Activated CD4-positive, alpha-beta T cell treated with anti-CD3 and anti-CD28 coated beads, Interleukin-2, amount 10 ng/mL, durations not matched to agents 24 days and 14 days (primary cell): ENCODE measurements at regions not wholly inside any gene's neighbourhood (a gene's known extent, or its start where the extent isn't known, plus 50 kb on each side); places are given as distances from the start of the nearest gene placed in this dataset.

Source experiments
- DNase-seq: peaks from one replicate; pipeline ENCODE4 v3.0.0; 2022
- H3K27ac Mint-ChIP-seq: one replicate; pipeline ENCODE4 v1.8.0; 2022; ENCODE audit warnings: mild to moderate bottlenecking, mixed read lengths
- H3K27me3 Mint-ChIP-seq: one replicate; pipeline ENCODE4 v1.8.0; 2022; ENCODE audit warnings: mixed read lengths
- H3K36me3 Mint-ChIP-seq: one replicate; pipeline ENCODE4 v1.8.0; 2022; ENCODE audit warnings: low read depth, mild to moderate bottlenecking, mixed read lengths
- H3K4me1 Mint-ChIP-seq: one replicate; pipeline ENCODE4 v1.8.0; 2021; ENCODE audit warnings: mixed read lengths
- H3K4me3 Mint-ChIP-seq: one replicate; pipeline ENCODE4 v1.8.0; 2022; ENCODE audit warnings: mild to moderate bottlenecking, moderate library complexity, mixed read lengths
- H3K9me3 Mint-ChIP-seq: one replicate; pipeline ENCODE4 v1.8.0; 2021; ENCODE audit warnings: mixed read lengths
- intact Hi-C: fragments of 100-400 bp; cut with micrococcal nuclease; formaldehyde crosslinking; loops from one replicate; pipeline ENCODE4 v1.15.1; 2023

DNA sequence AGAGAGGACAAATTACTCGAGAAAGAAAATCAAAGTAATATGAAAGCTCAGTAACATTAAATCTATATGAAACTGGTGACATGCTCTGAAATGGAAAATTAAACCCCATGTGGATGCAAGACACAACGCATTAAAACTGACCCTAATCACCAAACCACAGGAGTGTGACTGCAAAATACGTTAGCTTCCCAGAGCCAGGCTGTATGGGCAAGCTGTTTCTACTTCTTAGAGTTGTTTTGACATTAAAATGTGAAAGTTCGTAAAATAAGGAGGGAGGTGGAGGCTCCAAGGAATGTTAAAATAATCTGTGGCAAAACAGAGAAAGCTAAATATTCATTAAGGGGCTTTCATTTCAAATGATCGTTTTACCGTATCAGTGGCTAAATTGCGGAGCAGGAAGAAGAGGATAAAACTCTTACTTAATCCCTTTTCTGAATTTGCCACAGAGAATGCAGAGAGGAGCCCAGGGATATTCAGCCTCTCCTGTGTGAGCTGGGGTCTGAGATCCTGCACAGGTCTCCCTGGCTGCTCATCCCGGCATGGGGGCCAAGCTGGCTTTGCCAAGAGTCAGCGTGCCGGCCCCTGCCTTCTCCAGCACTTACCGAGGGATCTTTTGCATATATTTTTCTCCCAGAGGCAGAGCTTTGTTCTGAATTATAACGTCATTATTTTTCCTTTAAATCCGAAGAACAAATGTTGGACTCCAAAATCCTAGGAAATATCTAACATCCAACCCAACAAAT is 239.8 kb upstream of the THBS1 start:
- Mint-ChIP-seq H3K27me3 (no peaks in the 10 kb centered on the region), H3K27ac (no peak overlapping the region), H3K4me3 (no peak overlapping the region), H3K36me3 (no peaks in the 10 kb centered on the region), H3K9me3 (no peaks in the 10 kb centered on the region), H3K4me1 (no peaks in the 10 kb centered on the region)
- intact Hi-C loops: no loop called here
- no peak for DNase-seq

DNA sequence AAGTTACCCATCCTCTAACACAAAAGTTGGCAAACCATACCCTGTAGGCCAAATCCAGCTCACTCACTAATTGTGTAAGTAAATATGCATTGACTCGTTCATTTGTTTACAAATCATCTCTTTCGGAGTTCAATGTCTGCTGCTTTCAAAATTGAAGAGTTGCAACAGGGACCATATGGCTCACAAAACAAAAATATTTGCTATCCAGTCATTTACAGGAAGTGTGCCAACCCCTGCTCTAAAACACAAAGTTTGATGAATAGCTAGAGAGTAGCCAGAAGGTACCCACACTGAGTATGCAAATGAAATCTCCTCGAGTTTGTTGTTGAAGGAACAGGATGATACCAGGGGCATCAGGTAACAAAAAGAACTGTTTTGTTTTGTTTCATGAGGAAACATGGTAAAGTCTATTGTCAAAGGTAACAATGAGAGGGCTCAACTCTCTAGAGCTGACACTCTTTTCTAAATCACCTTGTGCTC is 236.2 kb upstream of the THBS1 start:
- Mint-ChIP-seq H3K4me3 (no peak overlapping the region), H3K9me3 (no peaks in the 10 kb centered on the region), H3K27ac (no peak overlapping the region), H3K27me3 (no peaks in the 10 kb centered on the region), H3K36me3 (no peaks in the 10 kb centered on the region), H3K4me1 (no peaks in the 10 kb centered on the region)
- no peak for DNase-seq
- intact Hi-C loops: no loop called here

DNA sequence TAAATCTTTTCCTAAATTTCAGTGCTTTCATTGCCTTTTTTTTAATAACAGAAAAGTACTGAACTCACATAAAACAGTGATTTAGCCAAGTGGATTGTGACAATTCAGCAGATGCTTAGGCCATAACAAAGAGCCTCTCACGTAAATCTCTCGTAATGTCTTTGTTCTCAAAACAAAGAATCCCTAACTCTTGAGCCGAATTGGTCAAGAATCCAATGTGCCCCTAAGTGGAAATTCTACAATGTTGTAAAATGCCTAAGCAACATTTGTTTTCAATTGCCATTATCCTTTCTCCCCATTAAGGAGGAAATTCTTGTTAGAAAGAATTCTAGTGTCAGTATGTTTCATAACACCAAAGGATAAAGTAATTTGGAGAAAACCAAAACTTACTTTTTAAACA is 235.7 kb upstream of the THBS1 start:
- no peaks in the 10 kb centered on the region for H3K27me3 Mint-ChIP-seq
- intact Hi-C loops: no loop called here
- H3K27ac Mint-ChIP-seq: no peak overlapping the region
- no peaks in the 10 kb centered on the region for H3K9me3 Mint-ChIP-seq
- no peaks in the 10 kb centered on the region for H3K36me3 Mint-ChIP-seq
- no peak for DNase-seq
- H3K4me3 Mint-ChIP-seq: no peak overlapping the region
- no peaks in the 10 kb centered on the region for H3K4me1 Mint-ChIP-seq

DNA sequence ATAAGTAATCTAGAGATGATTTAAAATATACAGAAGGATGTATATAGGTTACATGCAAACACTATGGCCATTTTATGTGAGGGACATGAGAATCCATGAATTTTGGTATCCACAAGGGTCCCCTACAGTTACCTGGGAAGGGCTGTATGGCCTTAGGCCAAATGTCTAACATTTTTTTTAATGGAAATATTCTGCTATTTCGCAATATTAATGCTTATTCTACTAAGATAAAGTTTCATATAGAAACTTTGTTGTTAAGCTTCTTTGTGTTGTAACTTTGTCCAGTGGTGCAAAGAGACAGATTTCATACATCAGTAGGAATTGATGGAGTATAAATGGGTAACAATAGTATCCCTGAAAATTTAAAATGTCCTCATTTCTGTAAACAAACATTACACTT is 233.4 kb upstream of the THBS1 start:
- Mint-ChIP-seq H3K36me3 (no peaks in the 10 kb centered on the region), H3K9me3 (no peaks in the 10 kb centered on the region), H3K4me3 (no peak overlapping the region), H3K4me1 (no peaks in the 10 kb centered on the region), H3K27me3 (no peaks in the 10 kb centered on the region), H3K27ac (no peak overlapping the region)
- no peak for DNase-seq
- intact Hi-C loops: no loop called here

DNA sequence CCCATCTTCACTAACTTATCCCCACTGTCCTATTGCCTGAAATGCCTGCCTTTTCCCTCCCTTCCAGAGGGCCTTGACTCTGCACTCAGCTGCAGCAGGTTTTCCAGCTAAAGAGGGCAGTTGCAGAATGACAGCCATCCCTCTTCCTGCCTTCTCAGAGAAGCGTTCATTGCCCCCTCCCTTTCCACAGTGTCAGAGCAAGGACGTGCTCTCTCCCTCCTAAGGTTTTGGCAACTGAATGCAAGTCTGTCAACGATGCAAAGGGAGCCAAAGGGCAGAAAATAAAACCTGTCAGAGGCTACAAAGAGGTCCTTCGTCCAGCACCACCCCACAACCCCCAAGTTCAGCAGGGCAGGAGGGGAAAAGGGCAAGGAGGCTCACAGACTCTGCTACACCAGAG is 230.1 kb upstream of the THBS1 start:
- Mint-ChIP-seq H3K27ac (no peak overlapping the region), H3K4me1 (no peaks in the 10 kb centered on the region), H3K36me3 (no peaks in the 10 kb centered on the region), H3K9me3 (no peaks in the 10 kb centered on the region), H3K4me3 (no peak overlapping the region), H3K27me3 (no peaks in the 10 kb centered on the region)
- intact Hi-C loops: no loop called here
- no peak for DNase-seq

DNA sequence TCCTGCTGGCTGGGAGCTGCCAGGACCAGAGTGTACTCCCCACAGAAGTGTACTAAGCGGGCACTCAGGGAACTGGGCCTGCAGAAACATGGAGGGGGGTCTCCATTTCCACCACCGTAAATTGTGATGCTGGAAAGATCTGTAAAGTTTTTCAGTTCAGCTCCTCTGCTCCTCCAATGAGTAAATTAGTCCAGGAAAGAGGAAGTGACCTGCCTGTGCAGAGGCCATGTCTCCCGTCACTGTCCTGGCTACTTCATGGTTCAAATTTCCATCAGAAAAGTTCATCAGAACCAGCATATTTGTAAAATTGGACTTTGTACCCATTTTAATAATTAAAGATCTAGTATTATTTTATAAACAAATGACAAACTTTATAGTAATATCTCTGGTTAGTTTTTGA is 226.7 kb upstream of the THBS1 start:
- intact Hi-C loops: no loop called here
- Mint-ChIP-seq H3K36me3 (no peaks in the 10 kb centered on the region), H3K27me3 (peaks cover 3% of the 10 kb centered on the region), H3K9me3 (no peaks in the 10 kb centered on the region), H3K27ac (no peak overlapping the region), H3K4me3 (no peak overlapping the region), H3K4me1 (no peaks in the 10 kb centered on the region)
- DNase-seq: no peak

DNA sequence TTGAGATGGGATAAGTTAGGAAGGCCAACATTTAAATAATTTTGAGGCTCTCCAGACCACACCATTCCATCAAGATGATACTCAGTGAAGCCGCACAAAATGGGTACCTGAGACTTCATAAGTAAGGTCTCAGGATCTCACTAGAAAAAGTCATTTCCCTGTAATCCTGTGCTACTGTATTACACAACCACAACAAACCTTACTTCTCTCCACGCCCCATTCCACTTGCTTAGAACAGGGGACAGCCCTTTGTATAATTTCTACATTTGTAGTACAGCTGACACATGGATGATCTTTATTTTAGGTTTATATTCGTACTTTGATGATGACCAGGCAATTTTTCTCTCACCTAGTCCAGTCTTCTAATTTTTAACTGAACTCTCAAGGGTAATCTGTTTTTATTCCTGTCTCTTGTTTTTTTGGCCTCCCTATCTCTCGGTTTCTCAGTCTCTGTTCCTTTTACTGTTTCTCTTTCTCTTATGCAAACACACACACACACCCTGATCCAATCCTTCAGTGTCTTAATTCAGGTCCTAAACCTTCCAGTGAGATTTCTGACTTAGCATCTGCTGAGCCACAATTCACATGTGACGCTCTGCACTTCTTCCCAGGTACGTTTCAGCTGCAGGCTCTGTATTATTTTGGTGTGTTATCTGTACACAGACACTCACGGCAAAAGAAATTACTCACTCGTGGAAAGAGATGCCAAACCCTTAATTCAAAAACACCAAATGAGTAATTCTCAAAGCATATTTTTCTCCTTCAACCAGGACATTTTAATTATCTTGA is 223.2 kb upstream of the THBS1 start:
- intact Hi-C loops: no loop called here
- peak; percentile 17 for DNase-seq
- Mint-ChIP-seq H3K9me3 (no peaks in the 10 kb centered on the region), H3K27ac (no peak overlapping the region), H3K4me1 (no peaks in the 10 kb centered on the region), H3K4me3 (no peak overlapping the region), H3K36me3 (no peaks in the 10 kb centered on the region), H3K27me3 (peaks cover 3% of the 10 kb centered on the region)

DNA sequence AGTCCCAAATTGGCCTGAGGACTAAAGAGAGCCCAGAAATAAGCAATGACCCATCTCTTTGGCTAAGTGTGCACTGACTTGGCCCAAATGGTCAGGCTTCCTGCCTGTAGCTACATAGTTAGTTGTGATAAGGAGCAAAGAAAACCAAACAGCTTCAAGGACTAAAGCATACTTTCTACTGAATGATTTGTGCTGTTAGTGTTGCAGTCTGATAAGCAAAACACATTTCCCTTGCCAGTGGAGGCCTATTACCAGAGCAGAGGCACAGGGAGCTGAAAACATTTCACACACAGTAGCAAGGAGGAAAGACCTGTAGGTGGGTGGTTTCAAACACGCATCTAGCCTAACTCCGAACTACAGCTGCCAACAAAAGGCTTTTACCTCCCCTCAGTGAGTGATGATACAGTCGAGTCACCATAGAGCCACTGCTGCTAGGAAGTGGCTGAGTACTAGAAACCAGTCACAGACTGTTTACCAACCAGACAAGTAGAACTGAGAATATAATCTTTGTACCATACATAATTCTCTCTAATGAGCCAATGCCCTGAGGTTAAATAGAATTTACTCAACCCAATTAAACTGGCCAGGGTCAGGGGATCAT is 222.3 kb upstream of the THBS1 start:
- DNase-seq: peak; percentile 28
- Mint-ChIP-seq H3K9me3 (no peaks in the 10 kb centered on the region), H3K27me3 (peaks cover 3% of the 10 kb centered on the region), H3K4me1 (no peaks in the 10 kb centered on the region), H3K36me3 (no peaks in the 10 kb centered on the region), H3K4me3 (no peak overlapping the region), H3K27ac (no peak overlapping the region)
- intact Hi-C loops: no loop called here

DNA sequence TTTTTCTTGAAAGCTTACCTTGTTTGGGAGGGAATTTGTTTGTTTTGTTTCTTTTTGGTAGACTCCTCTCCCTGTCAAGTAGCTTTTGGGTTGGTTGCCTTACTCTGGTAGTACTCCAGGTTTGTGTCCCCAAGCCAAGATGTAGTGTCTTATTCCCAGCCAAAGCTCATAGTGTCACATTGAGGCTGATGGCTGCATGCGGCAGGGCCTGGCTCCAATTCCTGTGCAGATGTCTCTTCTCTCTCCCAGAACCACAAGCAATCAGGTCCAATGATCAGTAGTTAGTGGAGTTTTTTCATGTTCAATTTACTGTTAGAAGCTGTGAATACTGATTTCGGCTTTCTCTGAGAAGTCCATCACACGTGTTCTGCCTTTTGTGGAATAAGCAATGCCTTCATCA is 221.1 kb upstream of the THBS1 start:
- Mint-ChIP-seq H3K9me3 (no peaks in the 10 kb centered on the region), H3K4me3 (no peak overlapping the region), H3K27me3 (peaks cover 3% of the 10 kb centered on the region), H3K36me3 (no peaks in the 10 kb centered on the region), H3K4me1 (no peaks in the 10 kb centered on the region), H3K27ac (no peak overlapping the region)
- peak; percentile 20 for DNase-seq
- intact Hi-C loops: no loop called here

DNA sequence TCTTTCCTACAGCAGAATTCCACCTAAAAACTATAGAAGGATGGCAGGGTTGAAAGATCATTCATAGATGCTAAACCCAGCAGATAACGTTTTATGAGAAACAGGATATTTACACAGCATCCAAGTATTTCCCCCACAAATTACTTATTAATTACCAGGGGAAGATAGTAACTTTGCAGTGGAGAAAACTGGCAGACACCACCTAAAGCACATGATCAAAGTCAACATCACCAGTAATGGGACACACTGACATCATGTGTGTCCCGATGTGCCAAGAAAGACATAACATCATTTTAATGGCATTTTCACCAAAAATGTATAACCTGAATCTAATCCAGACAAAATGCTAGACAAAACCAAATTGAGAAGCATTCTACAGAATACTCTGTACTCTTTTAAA is 220.4 kb upstream of the THBS1 start:
- intact Hi-C loops: no loop called here
- peaks cover 3% of the 10 kb centered on the region for H3K27me3 Mint-ChIP-seq
- no peak for DNase-seq
- H3K9me3 Mint-ChIP-seq: no peaks in the 10 kb centered on the region
- H3K4me3 Mint-ChIP-seq: no peak overlapping the region
- H3K4me1 Mint-ChIP-seq: no peaks in the 10 kb centered on the region
- no peak overlapping the region for H3K27ac Mint-ChIP-seq
- no peaks in the 10 kb centered on the region for H3K36me3 Mint-ChIP-seq

DNA sequence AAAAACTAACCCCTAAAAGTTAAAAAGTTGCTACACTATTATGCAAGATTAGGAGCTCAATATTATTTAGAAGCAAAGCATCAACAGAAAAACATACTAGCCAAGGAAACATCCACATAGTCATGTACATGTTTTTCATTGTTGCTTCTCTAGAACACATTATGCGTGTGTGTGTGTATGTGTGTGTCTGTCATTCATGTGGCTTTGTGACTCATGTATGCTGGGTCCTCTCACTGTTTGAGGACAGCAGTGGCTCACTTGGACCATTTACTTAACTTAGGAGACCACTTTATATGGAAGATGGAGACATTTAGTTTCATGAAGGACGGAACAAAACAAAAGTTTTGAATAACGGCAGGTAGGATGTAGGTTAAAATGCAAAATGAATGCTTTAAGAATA is 219.4 kb upstream of the THBS1 start:
- intact Hi-C loops: no loop called here
- Mint-ChIP-seq H3K36me3 (no peaks in the 10 kb centered on the region), H3K27me3 (peaks cover 3% of the 10 kb centered on the region), H3K9me3 (no peaks in the 10 kb centered on the region), H3K4me3 (no peak overlapping the region), H3K4me1 (no peaks in the 10 kb centered on the region), H3K27ac (no peak overlapping the region)
- DNase-seq: peak; percentile 31

DNA sequence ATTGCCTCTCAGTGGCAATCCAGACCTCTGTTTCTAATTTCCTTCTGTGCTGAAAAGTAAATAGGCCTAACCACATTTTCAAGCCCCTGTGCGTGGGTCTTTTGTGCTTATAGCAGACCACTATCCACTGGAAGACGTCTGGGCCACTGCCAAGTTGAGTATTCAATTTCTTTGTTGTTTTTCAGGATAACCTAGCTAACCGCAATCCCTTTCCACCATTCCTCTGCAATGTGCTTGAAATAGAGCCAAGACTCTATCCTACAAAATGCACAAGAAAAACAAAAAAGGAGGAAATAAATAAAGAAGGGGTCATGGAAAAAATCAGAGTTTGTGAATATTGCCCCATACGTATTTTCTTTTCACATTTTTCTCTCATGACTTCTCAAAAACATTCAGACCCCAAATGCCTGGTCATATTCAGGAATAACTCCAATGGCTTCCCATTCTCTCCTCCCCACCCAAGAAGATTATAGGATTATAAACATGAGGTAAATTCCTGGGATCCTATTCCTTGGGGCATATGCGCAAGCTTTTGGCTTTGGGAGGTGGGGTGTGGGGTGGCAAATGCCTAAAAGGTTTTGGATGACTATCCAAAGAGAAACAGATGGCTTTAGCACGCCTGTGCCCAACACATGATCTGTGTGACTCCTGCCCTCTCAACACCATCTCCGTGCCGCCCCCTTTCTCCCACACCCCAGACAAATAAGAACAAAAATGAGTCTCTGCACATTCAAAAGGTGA is 217.9 kb upstream of the THBS1 start:
- Mint-ChIP-seq H3K4me1 (no peaks in the 10 kb centered on the region), H3K27ac (no peak overlapping the region), H3K9me3 (no peaks in the 10 kb centered on the region), H3K27me3 (peaks cover 2% of the 10 kb centered on the region), H3K4me3 (no peak overlapping the region), H3K36me3 (no peaks in the 10 kb centered on the region)
- no peak for DNase-seq
- intact Hi-C loops: no loop called here

DNA sequence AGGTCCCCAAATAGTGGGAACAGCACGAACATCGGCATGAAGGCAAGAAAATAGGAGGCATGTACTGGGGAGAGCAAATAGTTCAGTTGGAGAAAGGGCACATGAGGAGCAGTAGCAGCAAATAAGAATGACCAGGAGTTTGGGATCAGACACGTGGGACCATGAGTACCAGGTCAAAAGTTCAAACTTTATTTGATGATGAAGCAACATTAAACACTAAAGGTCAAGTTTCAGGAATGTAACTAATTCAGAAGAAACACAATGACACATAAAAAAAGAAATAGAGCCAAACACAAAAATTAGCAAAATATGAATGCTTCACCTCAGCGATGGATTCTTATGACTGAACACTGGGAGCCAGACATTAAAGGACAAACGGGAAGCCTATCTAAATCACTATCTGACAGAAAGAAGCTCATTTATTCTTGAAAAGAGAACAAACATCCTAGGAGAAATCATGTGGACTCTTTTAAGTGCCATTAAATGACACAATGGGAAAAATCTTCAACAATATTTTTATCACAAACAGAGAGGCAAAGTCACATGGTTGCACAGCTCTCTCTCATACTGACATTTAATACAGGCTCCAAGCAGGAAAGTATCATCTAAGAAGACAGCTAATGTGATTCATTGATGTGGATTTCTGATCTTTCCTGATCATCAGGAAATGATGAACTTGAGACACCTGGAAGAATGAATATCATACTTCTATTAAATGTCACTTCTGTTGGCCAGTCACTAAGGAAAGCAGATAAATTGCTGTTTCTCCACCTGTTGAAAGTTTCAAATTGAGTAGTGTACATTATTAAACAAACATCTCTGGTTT is 216.9 kb upstream of the THBS1 start:
- Mint-ChIP-seq H3K4me1 (no peaks in the 10 kb centered on the region), H3K36me3 (no peaks in the 10 kb centered on the region), H3K9me3 (no peaks in the 10 kb centered on the region), H3K4me3 (no peak overlapping the region), H3K27me3 (peaks cover 2% of the 10 kb centered on the region), H3K27ac (no peak overlapping the region)
- intact Hi-C loops: no loop called here
- DNase-seq: no peak
